HEK293 (cell line): ENCODE measurements at regions not wholly inside any gene's neighbourhood (a gene's known extent, or its start where the extent isn't known, plus 50 kb on each side); places are given as distances from the start of the nearest gene placed in this dataset.

Experiments used
- CTCF ChIA-PET: fragments of 350-600 bp; formaldehyde crosslinking; extraction: SDS; loops from one replicate; lab custom pipeline; 2021; ENCODE audit warnings: antibody characterized with exemption; lab: Yijun Ruan, JAX
- POLR2A ChIA-PET: fragments of 300-600 bp; formaldehyde crosslinking; extraction: SDS; loops from one replicate; lab custom pipeline; 2020; ENCODE audit warnings: antibody characterized with exemption, inconsistent platforms; lab: Yijun Ruan, JAX
- H3K27ac ChIP-seq: fragments of 200-500 bp; sonication (Bioruptor generic); 2 replicates; pipeline ENCODE4 v1.5.1; 2014; ENCODE audit warnings: low read depth, low read length, control low read depth, inconsistent platforms; ENCODE audit errors: extremely low read depth
- H3K36me3 ChIP-seq, 2 experiments: fragments of 200-500 bp in 1 of 2; sonication (Bioruptor generic) in 1 of 2; 1 replicate in 1 of 2; 2 replicates in 1 of 2; pipeline ENCODE4 v1.5.1; 2014 to 2017; ENCODE audit warnings: inconsistent platforms in 2 of 2, low read length in 2 of 2; ENCODE audit not compliant: control insufficient read depth in 2 of 2, insufficient read depth in 1 of 2
- H3K4me1 ChIP-seq: fragments of 200-500 bp; sonication (Bioruptor generic); 2 replicates; pipeline ENCODE4 v1.5.1; 2014; ENCODE audit warnings: mild to moderate bottlenecking, low read length, inconsistent platforms; ENCODE audit not compliant: control insufficient read depth, insufficient read depth
- H3K4me3 ChIP-seq: 2 replicates; pipeline ENCODE4 v1.5.1; 2011; ENCODE audit warnings: low read depth, mild to moderate bottlenecking, control low read depth, low read length, moderate library complexity
- H3K9me3 ChIP-seq: fragments of 200-500 bp; sonication (Bioruptor generic); 2 replicates; pipeline ENCODE4 v1.5.1; 2014; ENCODE audit warnings: low read depth, low read length, inconsistent platforms; ENCODE audit not compliant: control insufficient read depth, insufficient read depth
- HOXA7 ChIP-seq: sonication (generic); formaldehyde crosslinking; IDR thresholded peaks from 2 replicates; pipeline ENCODE4 v1.8.1; 2022; ENCODE audit warnings: missing genetic modification reagents, borderline replicate concordance
- KLF10 ChIP-seq: fragments of 450-650 bp; IDR thresholded peaks from 2 replicates; pipeline ENCODE4 v1.5.1; 2018; ENCODE audit warnings: missing biosample characterization, mild to moderate bottlenecking, missing genetic modification characterization
- PATZ1 ChIP-seq: fragments of 450-650 bp; formaldehyde crosslinking; IDR thresholded peaks from 2 replicates; pipeline ENCODE4 v1.5.1; 2016; ENCODE audit warnings: missing biosample characterization, missing genetic modification characterization
- ZFP41 ChIP-seq: fragments of 450-650 bp; formaldehyde crosslinking; IDR thresholded peaks from 2 replicates; pipeline ENCODE4 v1.5.1; 2016; ENCODE audit warnings: missing biosample characterization, missing genetic modification characterization, borderline replicate concordance
- ZIC2 ChIP-seq: fragments of 450-650 bp; formaldehyde crosslinking; IDR thresholded peaks from 2 replicates; pipeline ENCODE4 v1.5.1; 2016; ENCODE audit warnings: missing biosample characterization, missing genetic modification characterization
- ZNF140 ChIP-seq: fragments of 450-650 bp; formaldehyde crosslinking; IDR thresholded peaks from 2 replicates; pipeline ENCODE4 v1.5.1; 2016; ENCODE audit warnings: missing biosample characterization, missing genetic modification characterization
- ZNF2 ChIP-seq: fragments of 450-650 bp; formaldehyde crosslinking; IDR thresholded peaks from 2 replicates; pipeline ENCODE4 v1.5.1; 2016; ENCODE audit warnings: missing biosample characterization, missing genetic modification characterization
- ZNF366 ChIP-seq: fragments of 450-650 bp; formaldehyde crosslinking; conservative IDR thresholded peaks from 2 replicates; pipeline ENCODE4 v1.5.1; 2016; ENCODE audit warnings: missing biosample characterization, missing genetic modification characterization
- ZNF398 ChIP-seq: fragments of 450-650 bp; formaldehyde crosslinking; IDR thresholded peaks from 2 replicates; pipeline ENCODE4 v1.5.1; 2017; ENCODE audit warnings: missing biosample characterization, missing genetic modification characterization
- ZNF48 ChIP-seq: fragments of 450-650 bp; formaldehyde crosslinking; IDR thresholded peaks from 2 replicates; pipeline ENCODE4 v1.5.1; 2016; ENCODE audit warnings: missing biosample characterization, missing genetic modification characterization
- ZNF488 ChIP-seq: fragments of 450-650 bp; formaldehyde crosslinking; IDR thresholded peaks from 2 replicates; pipeline ENCODE4 v1.5.1; 2016; ENCODE audit warnings: missing biosample characterization, missing genetic modification characterization
- ZNF514 ChIP-seq: fragments of 450-650 bp; formaldehyde crosslinking; IDR thresholded peaks from 2 replicates; pipeline ENCODE4 v1.5.1; 2016; ENCODE audit warnings: missing biosample characterization, missing genetic modification characterization
- ZNF596 ChIP-seq: fragments of 450-650 bp; IDR thresholded peaks from 2 replicates; pipeline ENCODE4 v1.5.0; 2018; ENCODE audit warnings: missing biosample characterization, mild to moderate bottlenecking, missing genetic modification characterization, moderate library complexity
- ZNF600 ChIP-seq: fragments of 450-650 bp; formaldehyde crosslinking; IDR thresholded peaks from 2 replicates; pipeline ENCODE4 v1.5.1; 2016; ENCODE audit warnings: missing biosample characterization, missing genetic modification characterization
- ZNF664 ChIP-seq: fragments of 450-650 bp; formaldehyde crosslinking; IDR thresholded peaks from 2 replicates; pipeline ENCODE4 v1.5.1; 2016; ENCODE audit warnings: missing biosample characterization, missing genetic modification characterization
- ZNF777 ChIP-seq: fragments of 450-650 bp; formaldehyde crosslinking; IDR thresholded peaks from 2 replicates; pipeline ENCODE4 v1.5.1; 2017; ENCODE audit warnings: missing biosample characterization, missing genetic modification characterization, borderline replicate concordance
- ZNF791 ChIP-seq: fragments of 450-650 bp; formaldehyde crosslinking; IDR thresholded peaks from 2 replicates; pipeline ENCODE4 v1.5.1; 2016; ENCODE audit warnings: missing biosample characterization, missing genetic modification characterization
- TF ChIP-seq, protein P1 (sequence below): fragments of 450-650 bp; formaldehyde crosslinking; optimal IDR thresholded peaks from 2 replicates; pipeline ENCODE3; 2016; ENCODE audit warnings: missing biosample characterization, mild to moderate bottlenecking, missing genetic modification characterization
- TF ChIP-seq, protein P2 (sequence below): fragments of 450-650 bp; formaldehyde crosslinking; IDR thresholded peaks from 2 replicates; pipeline ENCODE4 v1.5.1; 2016; ENCODE audit warnings: missing biosample characterization, missing genetic modification characterization

- Histone ChIP-seq H3K9me3 (no peaks in the 10 kb centered on the region), H3K27ac (no peak overlapping the region), H3K4me1 (no peaks in the 10 kb centered on the region), H3K36me3 (no peaks in the 10 kb centered on the region), H3K4me3 (no peak overlapping the region)
- POLR2A ChIA-PET = no interaction called here
- CTCF ChIA-PET = no interaction called here
- no peak for TF ChIP-seq ZIC2
- no peak for TF ChIP-seq HOXA7 (CRISPR knock-in tag)
- TF ChIP-seq ZNF398 = no peak
- TF ChIP-seq ZNF488 (tag by site-specific recombination) = no peak
- TF ChIP-seq ZNF791 = no peak
- TF ChIP-seq, protein P1, sequence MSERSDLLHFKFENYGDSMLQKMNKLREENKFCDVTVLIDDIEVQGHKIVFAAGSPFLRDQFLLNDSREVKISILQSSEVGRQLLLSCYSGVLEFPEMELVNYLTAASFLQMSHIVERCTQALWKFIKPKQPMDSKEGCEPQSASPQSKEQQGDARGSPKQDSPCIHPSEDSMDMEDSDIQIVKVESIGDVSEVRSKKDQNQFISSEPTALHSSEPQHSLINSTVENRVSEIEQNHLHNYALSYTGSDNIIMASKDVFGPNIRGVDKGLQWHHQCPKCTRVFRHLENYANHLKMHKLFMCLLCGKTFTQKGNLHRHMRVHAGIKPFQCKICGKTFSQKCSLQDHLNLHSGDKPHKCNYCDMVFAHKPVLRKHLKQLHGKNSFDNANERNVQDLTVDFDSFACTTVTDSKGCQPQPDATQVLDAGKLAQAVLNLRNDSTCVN = no peak
- TF ChIP-seq ZNF596 = no peak
- TF ChIP-seq ZNF514 (tag by site-specific recombination) = no peak
- no peak for TF ChIP-seq KLF10 (tag by site-specific recombination)
- TF ChIP-seq ZNF2 (tag by site-specific recombination) = no peak
- no peak for TF ChIP-seq ZNF777 (tag by site-specific recombination)
- TF ChIP-seq ZNF600 = no peak
- TF ChIP-seq, protein P2, sequence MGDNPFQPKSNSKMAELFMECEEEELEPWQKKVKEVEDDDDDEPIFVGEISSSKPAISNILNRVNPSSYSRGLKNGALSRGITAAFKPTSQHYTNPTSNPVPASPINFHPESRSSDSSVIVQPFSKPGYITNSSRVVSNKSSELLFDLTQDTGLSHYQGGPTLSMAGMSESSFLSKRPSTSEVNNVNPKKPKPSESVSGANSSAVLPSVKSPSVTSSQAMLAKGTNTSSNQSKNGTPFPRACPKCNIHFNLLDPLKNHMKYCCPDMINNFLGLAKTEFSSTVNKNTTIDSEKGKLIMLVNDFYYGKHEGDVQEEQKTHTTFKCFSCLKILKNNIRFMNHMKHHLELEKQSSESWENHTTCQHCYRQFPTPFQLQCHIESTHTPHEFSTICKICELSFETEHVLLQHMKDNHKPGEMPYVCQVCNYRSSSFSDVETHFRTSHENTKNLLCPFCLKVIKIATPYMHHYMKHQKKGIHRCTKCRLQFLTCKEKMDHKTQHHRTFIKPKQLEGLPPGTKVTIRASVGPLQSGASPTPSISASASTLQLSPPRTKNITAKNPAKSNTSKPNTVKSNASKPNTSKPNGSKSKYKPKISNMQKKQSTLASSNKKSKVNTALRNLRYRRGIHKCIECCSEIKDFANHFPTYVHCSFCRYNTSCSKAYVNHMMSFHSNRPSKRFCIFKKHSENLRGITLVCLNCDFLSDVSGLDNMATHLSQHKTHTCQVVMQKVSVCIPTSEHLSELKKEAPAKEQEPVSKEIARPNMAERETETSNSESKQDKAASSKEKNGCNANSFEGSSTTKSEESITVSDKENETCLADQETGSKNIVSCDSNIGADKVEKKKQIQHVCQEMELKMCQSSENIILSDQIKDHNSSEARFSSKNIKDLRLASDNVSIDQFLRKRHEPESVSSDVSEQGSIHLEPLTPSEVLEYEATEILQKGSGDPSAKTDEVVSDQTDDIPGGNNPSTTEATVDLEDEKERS (tag by site-specific recombination) = no peak
- TF ChIP-seq ZNF48 (tag by site-specific recombination) = no peak
- no peak for TF ChIP-seq PATZ1
- no peak for TF ChIP-seq ZNF664 (tag by site-specific recombination)
- TF ChIP-seq ZFP41 (tag by site-specific recombination) = no peak
- TF ChIP-seq ZNF366 (tag by site-specific recombination) = no peak
- TF ChIP-seq ZNF140 (tag by site-specific recombination) = no peak
These were observed 75.8 kb upstream of the F9 start for GRCh38 chrX:139454743-139455142.
